ENCODE measurements at regions not wholly inside any gene's neighbourhood (a gene's known extent, or its start where the extent isn't known, plus 50 kb on each side); places are given as distances from the start of the nearest gene placed in this dataset.
"Not testable (repeated sequence)": the region's sequence is repeated elsewhere in the genome, so short reads cannot be mapped to it uniquely, and the experiment has no call there.

GRCh38 chr5:67752357-67752708 is 463.2 kb upstream of the PIK3R1 start:
- no peak for DNase-seq (ENCODE audit: low spot score)
- TF ChIP-seq CTCF (IDR thresholded peaks at IDR 0.05), result no peak
- no peak overlapping the region for H3K4me3 ChIP-seq

GRCh38 chr5:67748165-67748690 is 467.3 kb upstream of the PIK3R1 start:
- TF ChIP-seq CTCF (IDR thresholded peaks at IDR 0.05), result no peak
- H3K4me3 ChIP-seq, result no peak overlapping the region
- no peak overlapping the region for H3K27ac ChIP-seq
- DNase-seq (ENCODE audit: low spot score), result no peak

More at GRCh38 chr5:67752357-67752708, 463.2 kb upstream of the PIK3R1 start:
- no peak overlapping the region for H3K27ac ChIP-seq

- TF ChIP-seq CTCF (IDR thresholded peaks at IDR 0.05), result no peak
- no peak for DNase-seq (ENCODE audit: low spot score)
- no peak overlapping the region for H3K27ac ChIP-seq
- no peak overlapping the region for H3K4me3 ChIP-seq
Observed at GRCh38 chr5:67747096-67747495, 468.5 kb upstream of the PIK3R1 start.

- not testable (repeated sequence) for H3K27ac ChIP-seq; H3K4me3 ChIP-seq; DNase-seq (ENCODE audit: low spot score)
Observed at GRCh38 chr5:67746608-67747007, 468.9 kb upstream of the PIK3R1 start.

GRCh38 chr5:67746103-67746502 is 469.5 kb upstream of the PIK3R1 start:
- TF ChIP-seq CTCF (IDR thresholded peaks at IDR 0.05), result no peak
- Histone ChIP-seq H3K4me3 (no peak overlapping the region), H3K27ac (no peak overlapping the region)
- DNase-seq (ENCODE audit: low spot score), result no peak

- H3K4me3 ChIP-seq, result no peak overlapping the region
- H3K27ac ChIP-seq, result no peak overlapping the region
- no peak for TF ChIP-seq CTCF (IDR thresholded peaks at IDR 0.05)
- DNase-seq (ENCODE audit: low spot score), result no peak
Observed at GRCh38 chr5:67732921-67733320, 482.6 kb upstream of the PIK3R1 start.

GRCh38 chr5:67732471-67732870 is 483.1 kb upstream of the PIK3R1 start:
- Histone ChIP-seq H3K4me3 (no peak overlapping the region), H3K27ac (no peak overlapping the region)
- TF ChIP-seq CTCF (IDR thresholded peaks at IDR 0.05), result no peak
- DNase-seq (ENCODE audit: low spot score), result no peak

- Histone ChIP-seq H3K27ac (no peak overlapping the region), H3K4me3 (no peak overlapping the region)
- no peak for DNase-seq (ENCODE audit: low spot score)
- TF ChIP-seq CTCF (IDR thresholded peaks at IDR 0.05), result no peak
Observed at GRCh38 chr5:67731886-67732285, 483.7 kb upstream of the PIK3R1 start.
